ENCODE measurements at regions not wholly inside any gene's neighbourhood (a gene's known extent, or its start where the extent isn't known, plus 50 kb on each side); places are given as distances from the start of the nearest gene placed in this dataset.

- TF ChIP-seq CTCF (IDR thresholded peaks at IDR 0.05) = no peak
- no peak for TF ChIP-seq EP300 (IDR thresholded peaks at IDR 0.05)
- no peak for TF ChIP-seq POLR2AphosphoS5 (IDR thresholded peaks at IDR 0.05)
- no peak for TF ChIP-seq POLR2A (IDR thresholded peaks at IDR 0.05)
Measured at GRCh38 chrX:23509256-23509655, 158.0 kb upstream of the PRDX4 start.
